Panc1 (cell line): ENCODE measurements at regions not wholly inside any gene's neighbourhood (a gene's known extent, or its start where the extent isn't known, plus 50 kb on each side); places are given as distances from the start of the nearest gene placed in this dataset.

ENCODE experiments used
- CTCF ChIP-seq: fragments of 450-650 bp; IDR thresholded peaks from 2 replicates; pipeline ENCODE4 v1.5.1; 2017; ENCODE audit warnings: mild to moderate bottlenecking
- POLR2AphosphoS5 ChIP-seq: IDR thresholded peaks from 2 replicates; pipeline ENCODE4 v1.6.1; 2012; ENCODE audit warnings: mild to moderate bottlenecking, low read depth, low read length, moderate library complexity
- SIN3A ChIP-seq: IDR thresholded peaks from 2 replicates; pipeline ENCODE4 v1.6.1; 2012; ENCODE audit warnings: low read depth, mild to moderate bottlenecking, low read length, moderate library complexity, borderline replicate concordance; ENCODE audit not compliant: insufficient read depth
- TCF7L2 ChIP-seq: IDR thresholded peaks from 2 replicates; pipeline ENCODE4 v1.6.1; 2011; ENCODE audit warnings: mild to moderate bottlenecking, low read depth, low read length, inconsistent platforms
- TF ChIP-seq, protein P1 (sequence below), 2 experiments: IDR thresholded peaks; 2 replicates each; pipeline ENCODE4 v1.6.1; 2011 to 2012; ENCODE audit warnings: low read depth in 2 of 2, control low read depth in 1 of 2, low read length in 1 of 2, mild to moderate bottlenecking in 1 of 2, moderate library complexity in 1 of 2; ENCODE audit not compliant: insufficient read depth in 1 of 2

DNA sequence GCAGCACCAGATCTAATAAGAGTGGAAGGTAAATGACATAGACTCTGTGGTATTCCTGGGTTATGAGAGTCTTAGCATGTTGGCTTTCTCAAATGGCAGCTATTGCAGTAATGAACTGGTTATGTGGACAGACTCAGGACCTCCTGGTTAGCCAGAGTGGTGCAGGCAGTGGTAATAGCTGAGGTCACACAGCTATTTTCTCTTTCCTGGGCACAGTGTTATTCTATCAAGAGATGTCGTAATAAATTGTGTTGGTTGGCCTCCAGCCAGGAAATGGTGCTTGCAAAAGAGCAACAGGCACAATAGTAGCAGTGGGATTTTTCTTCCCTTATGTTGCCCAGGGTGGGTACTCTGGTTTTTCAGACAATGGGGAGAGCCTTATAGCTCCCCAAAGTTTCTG lies 279.2 kb upstream of the FGF16 start:
- TF ChIP-seq CTCF (no peak), POLR2AphosphoS5 (no peak), SIN3A (no peak), TCF7L2 (no peak)
- TF ChIP-seq, protein P1, sequence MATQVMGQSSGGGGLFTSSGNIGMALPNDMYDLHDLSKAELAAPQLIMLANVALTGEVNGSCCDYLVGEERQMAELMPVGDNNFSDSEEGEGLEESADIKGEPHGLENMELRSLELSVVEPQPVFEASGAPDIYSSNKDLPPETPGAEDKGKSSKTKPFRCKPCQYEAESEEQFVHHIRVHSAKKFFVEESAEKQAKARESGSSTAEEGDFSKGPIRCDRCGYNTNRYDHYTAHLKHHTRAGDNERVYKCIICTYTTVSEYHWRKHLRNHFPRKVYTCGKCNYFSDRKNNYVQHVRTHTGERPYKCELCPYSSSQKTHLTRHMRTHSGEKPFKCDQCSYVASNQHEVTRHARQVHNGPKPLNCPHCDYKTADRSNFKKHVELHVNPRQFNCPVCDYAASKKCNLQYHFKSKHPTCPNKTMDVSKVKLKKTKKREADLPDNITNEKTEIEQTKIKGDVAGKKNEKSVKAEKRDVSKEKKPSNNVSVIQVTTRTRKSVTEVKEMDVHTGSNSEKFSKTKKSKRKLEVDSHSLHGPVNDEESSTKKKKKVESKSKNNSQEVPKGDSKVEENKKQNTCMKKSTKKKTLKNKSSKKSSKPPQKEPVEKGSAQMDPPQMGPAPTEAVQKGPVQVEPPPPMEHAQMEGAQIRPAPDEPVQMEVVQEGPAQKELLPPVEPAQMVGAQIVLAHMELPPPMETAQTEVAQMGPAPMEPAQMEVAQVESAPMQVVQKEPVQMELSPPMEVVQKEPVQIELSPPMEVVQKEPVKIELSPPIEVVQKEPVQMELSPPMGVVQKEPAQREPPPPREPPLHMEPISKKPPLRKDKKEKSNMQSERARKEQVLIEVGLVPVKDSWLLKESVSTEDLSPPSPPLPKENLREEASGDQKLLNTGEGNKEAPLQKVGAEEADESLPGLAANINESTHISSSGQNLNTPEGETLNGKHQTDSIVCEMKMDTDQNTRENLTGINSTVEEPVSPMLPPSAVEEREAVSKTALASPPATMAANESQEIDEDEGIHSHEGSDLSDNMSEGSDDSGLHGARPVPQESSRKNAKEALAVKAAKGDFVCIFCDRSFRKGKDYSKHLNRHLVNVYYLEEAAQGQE (IDR thresholded peaks at IDR 0.05; ENCODE audit: insufficient read depth in 1 of 2, low read depth in 2 of 2, low read length in 1 of 2): no peak
